ENCODE measurements at regions not wholly inside any gene's neighbourhood (a gene's known extent, or its start where the extent isn't known, plus 50 kb on each side); places are given as distances from the start of the nearest gene placed in this dataset.

DNA sequence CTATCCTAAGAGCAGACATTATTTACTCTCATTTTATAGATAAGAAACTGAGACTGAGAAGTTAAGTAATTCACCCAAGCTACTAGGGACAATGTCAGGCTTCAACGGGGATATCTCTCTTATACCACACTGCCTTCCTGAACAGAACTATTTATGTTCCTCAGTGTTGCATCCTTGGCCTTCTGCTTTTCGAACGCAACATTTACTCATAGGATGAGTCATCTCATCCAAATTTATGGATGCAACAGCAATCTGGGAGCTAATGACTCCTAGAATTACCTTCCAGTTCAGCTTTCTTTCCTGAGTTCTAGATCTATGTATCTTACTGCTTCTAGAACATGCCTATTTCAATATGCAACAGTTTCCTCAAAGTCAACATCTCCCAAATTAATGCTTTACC lies 103.6 kb upstream of the PAM start:
- TF ChIP-seq, protein P1, sequence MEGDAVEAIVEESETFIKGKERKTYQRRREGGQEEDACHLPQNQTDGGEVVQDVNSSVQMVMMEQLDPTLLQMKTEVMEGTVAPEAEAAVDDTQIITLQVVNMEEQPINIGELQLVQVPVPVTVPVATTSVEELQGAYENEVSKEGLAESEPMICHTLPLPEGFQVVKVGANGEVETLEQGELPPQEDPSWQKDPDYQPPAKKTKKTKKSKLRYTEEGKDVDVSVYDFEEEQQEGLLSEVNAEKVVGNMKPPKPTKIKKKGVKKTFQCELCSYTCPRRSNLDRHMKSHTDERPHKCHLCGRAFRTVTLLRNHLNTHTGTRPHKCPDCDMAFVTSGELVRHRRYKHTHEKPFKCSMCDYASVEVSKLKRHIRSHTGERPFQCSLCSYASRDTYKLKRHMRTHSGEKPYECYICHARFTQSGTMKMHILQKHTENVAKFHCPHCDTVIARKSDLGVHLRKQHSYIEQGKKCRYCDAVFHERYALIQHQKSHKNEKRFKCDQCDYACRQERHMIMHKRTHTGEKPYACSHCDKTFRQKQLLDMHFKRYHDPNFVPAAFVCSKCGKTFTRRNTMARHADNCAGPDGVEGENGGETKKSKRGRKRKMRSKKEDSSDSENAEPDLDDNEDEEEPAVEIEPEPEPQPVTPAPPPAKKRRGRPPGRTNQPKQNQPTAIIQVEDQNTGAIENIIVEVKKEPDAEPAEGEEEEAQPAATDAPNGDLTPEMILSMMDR (IDR thresholded peaks at IDR 0.05): no peak
- TF ChIP-seq EZH2 (IDR thresholded peaks at IDR 0.05): no peak

Measured in neural progenitor cell (in vitro differentiated cells).